Testis (tissue), 2 donors: ENCODE measurements at regions not wholly inside any gene's neighbourhood (a gene's known extent, or its start where the extent isn't known, plus 50 kb on each side); places are given as distances from the start of the nearest gene placed in this dataset.

Experiments used
- POLR2A ChIP-seq: fragments of 450-650 bp; IDR thresholded peaks from one replicate; pipeline ENCODE4 v1.6.1; 2017; ENCODE audit warnings: antibody characterized with exemption, mild to moderate bottlenecking, moderate library complexity
- TF ChIP-seq, protein P1 (sequence below), 3 experiments: fragments of 450-650 bp in 2 of 3; fragments of 200-600 bp in 1 of 3; sonication (generic) in 1 of 3; IDR thresholded peaks; one replicate each; pipeline ENCODE4 v1.5.1; 2016 to 2019; ENCODE audit warnings: antibody characterized with exemption in 3 of 3, mild to moderate bottlenecking in 2 of 3, moderate library complexity in 1 of 3

DNA sequence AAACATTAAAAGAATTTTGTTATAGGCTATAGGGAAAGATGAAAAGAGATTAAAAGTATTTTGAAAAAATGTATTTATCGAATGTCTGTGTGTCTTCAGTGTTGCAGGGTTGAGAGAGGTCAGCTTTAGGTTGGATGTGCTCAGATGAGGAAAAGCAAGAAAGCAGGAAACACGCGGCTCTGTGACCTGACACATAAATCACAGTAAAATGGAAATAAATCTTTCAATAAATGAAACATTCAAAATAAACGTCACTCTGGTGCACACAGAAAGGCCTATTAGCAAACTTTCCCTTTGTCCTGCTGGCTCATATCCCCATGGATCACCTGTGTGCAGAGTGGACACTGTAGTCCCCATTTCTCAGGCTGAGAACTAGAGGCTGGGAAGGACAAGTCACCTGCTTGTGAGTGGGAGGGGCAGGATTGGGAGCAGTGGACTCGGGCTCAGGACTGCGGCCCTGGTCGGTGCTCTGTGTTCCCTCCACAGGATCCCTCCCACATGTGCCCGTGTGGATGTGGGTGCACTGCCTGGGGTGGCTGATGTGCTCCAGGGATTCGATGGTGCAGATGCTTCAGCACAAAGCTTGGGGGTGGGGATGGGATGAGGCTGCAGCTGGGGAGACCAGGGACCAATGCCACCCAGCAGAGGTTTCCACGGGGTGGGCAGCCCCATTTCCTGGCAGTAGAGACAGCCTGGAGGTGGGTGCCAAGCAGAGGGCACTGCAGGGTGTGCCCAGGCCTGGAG, 96.0 kb upstream of the IGLL5 start:
- no peak for TF ChIP-seq POLR2A
- TF ChIP-seq, protein P1, sequence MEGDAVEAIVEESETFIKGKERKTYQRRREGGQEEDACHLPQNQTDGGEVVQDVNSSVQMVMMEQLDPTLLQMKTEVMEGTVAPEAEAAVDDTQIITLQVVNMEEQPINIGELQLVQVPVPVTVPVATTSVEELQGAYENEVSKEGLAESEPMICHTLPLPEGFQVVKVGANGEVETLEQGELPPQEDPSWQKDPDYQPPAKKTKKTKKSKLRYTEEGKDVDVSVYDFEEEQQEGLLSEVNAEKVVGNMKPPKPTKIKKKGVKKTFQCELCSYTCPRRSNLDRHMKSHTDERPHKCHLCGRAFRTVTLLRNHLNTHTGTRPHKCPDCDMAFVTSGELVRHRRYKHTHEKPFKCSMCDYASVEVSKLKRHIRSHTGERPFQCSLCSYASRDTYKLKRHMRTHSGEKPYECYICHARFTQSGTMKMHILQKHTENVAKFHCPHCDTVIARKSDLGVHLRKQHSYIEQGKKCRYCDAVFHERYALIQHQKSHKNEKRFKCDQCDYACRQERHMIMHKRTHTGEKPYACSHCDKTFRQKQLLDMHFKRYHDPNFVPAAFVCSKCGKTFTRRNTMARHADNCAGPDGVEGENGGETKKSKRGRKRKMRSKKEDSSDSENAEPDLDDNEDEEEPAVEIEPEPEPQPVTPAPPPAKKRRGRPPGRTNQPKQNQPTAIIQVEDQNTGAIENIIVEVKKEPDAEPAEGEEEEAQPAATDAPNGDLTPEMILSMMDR (IDR thresholded peaks at IDR 0.05) = no peak
